ENCODE measurements at regions not wholly inside any gene's neighbourhood (a gene's known extent, or its start where the extent isn't known, plus 50 kb on each side); places are given as distances from the start of the nearest gene placed in this dataset.

DNA sequence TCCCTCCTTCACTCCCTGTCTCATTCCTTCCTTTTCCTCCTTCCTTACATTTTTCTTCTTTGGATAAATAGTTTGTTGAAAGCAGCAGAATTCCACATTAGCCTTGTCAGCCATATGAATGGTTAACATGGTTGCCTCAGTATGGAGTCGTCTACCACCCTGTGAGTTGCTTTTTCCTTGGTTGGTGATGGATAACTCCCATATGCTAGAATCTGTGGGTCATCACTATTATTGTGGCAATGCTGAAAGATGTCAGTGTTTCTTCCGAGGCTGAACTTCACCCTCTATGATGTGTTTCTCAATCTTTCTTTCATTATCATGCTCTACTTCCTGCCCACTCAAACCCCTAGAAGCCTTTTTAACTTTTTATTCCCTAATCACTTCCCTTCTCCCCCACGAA lies 481.8 kb upstream of the KCNMB2 start:
- H3K9ac ChIP-seq (ENCODE audit: low read length): no peak overlapping the region
- no peaks in the 10 kb centered on the region for H3K9me3 ChIP-seq (replicated peaks; ENCODE audit: insufficient read depth, low read length)
- TF ChIP-seq EZH2phosphoT487 (IDR thresholded peaks at IDR 0.05; ENCODE audit: low read length) (no peak), EZH2 (optimal IDR thresholded peaks at IDR 0.05; ENCODE audit: low read depth, low read length) (no peak)
- TF ChIP-seq, protein P1, sequence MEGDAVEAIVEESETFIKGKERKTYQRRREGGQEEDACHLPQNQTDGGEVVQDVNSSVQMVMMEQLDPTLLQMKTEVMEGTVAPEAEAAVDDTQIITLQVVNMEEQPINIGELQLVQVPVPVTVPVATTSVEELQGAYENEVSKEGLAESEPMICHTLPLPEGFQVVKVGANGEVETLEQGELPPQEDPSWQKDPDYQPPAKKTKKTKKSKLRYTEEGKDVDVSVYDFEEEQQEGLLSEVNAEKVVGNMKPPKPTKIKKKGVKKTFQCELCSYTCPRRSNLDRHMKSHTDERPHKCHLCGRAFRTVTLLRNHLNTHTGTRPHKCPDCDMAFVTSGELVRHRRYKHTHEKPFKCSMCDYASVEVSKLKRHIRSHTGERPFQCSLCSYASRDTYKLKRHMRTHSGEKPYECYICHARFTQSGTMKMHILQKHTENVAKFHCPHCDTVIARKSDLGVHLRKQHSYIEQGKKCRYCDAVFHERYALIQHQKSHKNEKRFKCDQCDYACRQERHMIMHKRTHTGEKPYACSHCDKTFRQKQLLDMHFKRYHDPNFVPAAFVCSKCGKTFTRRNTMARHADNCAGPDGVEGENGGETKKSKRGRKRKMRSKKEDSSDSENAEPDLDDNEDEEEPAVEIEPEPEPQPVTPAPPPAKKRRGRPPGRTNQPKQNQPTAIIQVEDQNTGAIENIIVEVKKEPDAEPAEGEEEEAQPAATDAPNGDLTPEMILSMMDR (IDR thresholded peaks at IDR 0.05; ENCODE audit: low read length): no peak
- H3K27me3 ChIP-seq (replicated peaks; ENCODE audit: insufficient read depth, low read length): no peaks in the 10 kb centered on the region
- no peak overlapping the region for H3K4me3 ChIP-seq (ENCODE audit: low read length)
- no peaks in the 10 kb centered on the region for H3K9me2 ChIP-seq (replicated peaks; ENCODE audit: insufficient read depth, low read length)
- no peaks in the 10 kb centered on the region for H3K36me3 ChIP-seq (replicated peaks; ENCODE audit: insufficient read depth, low read length)
- H2AFZ ChIP-seq (ENCODE audit: low read length): no peak overlapping the region
- H3K4me1 ChIP-seq (ENCODE audit: low read length): no peaks in the 10 kb centered on the region
- H4K20me1 ChIP-seq (ENCODE audit: insufficient read depth, low read length): no peaks in the 10 kb centered on the region
- H3K27ac ChIP-seq (ENCODE audit: low read length): no peak overlapping the region
- no peaks in the 10 kb centered on the region for H3F3A ChIP-seq (ENCODE audit: insufficient read depth, low read length)
- no peak for DNase-seq
- H3K79me2 ChIP-seq (ENCODE audit: low read length): no peaks in the 10 kb centered on the region
- H3K4me2 ChIP-seq (ENCODE audit: low read depth, low read length): no peak overlapping the region

DNA sequence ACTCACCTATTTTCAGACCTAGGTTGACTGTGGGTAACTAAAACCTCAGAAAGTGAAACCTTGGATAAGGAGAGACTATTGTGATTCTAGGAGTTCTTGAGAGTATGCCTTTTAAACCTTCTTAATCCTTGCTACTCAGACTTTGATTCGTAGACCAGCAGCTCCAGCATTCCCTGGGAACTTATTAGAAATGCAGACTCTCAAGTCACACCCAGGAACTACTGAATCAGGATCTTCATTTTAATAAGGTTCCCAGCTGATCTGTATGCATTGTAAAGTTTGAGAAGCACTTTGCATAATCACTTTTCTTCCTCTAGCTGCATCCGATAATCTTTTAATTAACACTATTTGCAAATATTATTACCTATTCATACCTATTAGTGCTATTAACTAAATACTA lies 480.3 kb upstream of the KCNMB2 start:
- Histone ChIP-seq H3K9ac (ENCODE audit: low read length) (no peak overlapping the region), H3K4me3 (ENCODE audit: low read length) (no peak overlapping the region), H3F3A (ENCODE audit: insufficient read depth, low read length) (no peaks in the 10 kb centered on the region), H3K27me3 (replicated peaks; ENCODE audit: insufficient read depth, low read length) (no peaks in the 10 kb centered on the region), H3K9me3 (replicated peaks; ENCODE audit: insufficient read depth, low read length) (no peaks in the 10 kb centered on the region), H3K36me3 (replicated peaks; ENCODE audit: insufficient read depth, low read length) (no peaks in the 10 kb centered on the region), H3K4me1 (ENCODE audit: low read length) (peaks cover 4% of the 10 kb centered on the region; the same call in 1 of the 2 replicates), H3K4me2 (ENCODE audit: low read depth, low read length) (no peak overlapping the region), H2AFZ (ENCODE audit: low read length) (no peak overlapping the region), H3K9me2 (replicated peaks; ENCODE audit: insufficient read depth, low read length) (no peaks in the 10 kb centered on the region), H4K20me1 (ENCODE audit: insufficient read depth, low read length) (no peaks in the 10 kb centered on the region), H3K27ac (ENCODE audit: low read length) (no peak overlapping the region), H3K79me2 (ENCODE audit: low read length) (no peaks in the 10 kb centered on the region)
- TF ChIP-seq, protein P1 (IDR thresholded peaks at IDR 0.05; ENCODE audit: low read length): no peak
- TF ChIP-seq EZH2 (optimal IDR thresholded peaks at IDR 0.05; ENCODE audit: low read depth, low read length): no peak
- TF ChIP-seq EZH2phosphoT487 (IDR thresholded peaks at IDR 0.05; ENCODE audit: low read length): no peak
- DNase-seq: no peak

DNA sequence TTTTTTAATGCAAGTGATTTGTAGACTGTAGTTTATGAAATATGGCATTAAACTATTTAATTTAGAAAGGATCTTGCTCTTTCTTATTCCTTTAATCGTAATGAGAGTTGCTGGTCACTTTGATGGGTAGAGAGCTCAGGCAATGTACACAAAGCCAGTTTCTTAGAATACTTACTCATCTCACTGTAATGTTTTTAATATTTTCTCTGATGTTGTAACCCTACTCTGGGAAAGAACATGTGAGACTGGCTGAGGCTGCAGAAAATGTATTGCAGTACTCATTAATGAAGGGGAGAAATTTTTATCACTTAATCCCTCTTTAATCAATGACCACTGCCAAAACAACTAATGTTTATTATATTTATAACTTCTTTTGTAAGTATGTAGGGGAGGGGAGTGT lies 479.4 kb upstream of the KCNMB2 start:
- H3K4me3 ChIP-seq (ENCODE audit: low read length): no peak overlapping the region
- H3K79me2 ChIP-seq (ENCODE audit: low read length): no peaks in the 10 kb centered on the region
- H3K9me3 ChIP-seq (replicated peaks; ENCODE audit: insufficient read depth, low read length): no peaks in the 10 kb centered on the region
- no peak overlapping the region for H3K4me2 ChIP-seq (ENCODE audit: low read depth, low read length)
- H3K27ac ChIP-seq (ENCODE audit: low read length): no peak overlapping the region
- TF ChIP-seq EZH2 (optimal IDR thresholded peaks at IDR 0.05; ENCODE audit: low read depth, low read length) (no peak), EZH2phosphoT487 (IDR thresholded peaks at IDR 0.05; ENCODE audit: low read length) (no peak)
- TF ChIP-seq, protein P1 (IDR thresholded peaks at IDR 0.05; ENCODE audit: low read length): no peak
- no peak overlapping the region for H3K9ac ChIP-seq (ENCODE audit: low read length)
- no peaks in the 10 kb centered on the region for H3K9me2 ChIP-seq (replicated peaks; ENCODE audit: insufficient read depth, low read length)
- no peaks in the 10 kb centered on the region for H3K27me3 ChIP-seq (replicated peaks; ENCODE audit: insufficient read depth, low read length)
- no peak overlapping the region for H2AFZ ChIP-seq (ENCODE audit: low read length)
- H3F3A ChIP-seq (ENCODE audit: insufficient read depth, low read length): no peaks in the 10 kb centered on the region
- no peaks in the 10 kb centered on the region for H4K20me1 ChIP-seq (ENCODE audit: insufficient read depth, low read length)
- H3K4me1 ChIP-seq (ENCODE audit: low read length): peaks cover 4% of the 10 kb centered on the region; the same call in 1 of the 2 replicates
- DNase-seq: no peak
- H3K36me3 ChIP-seq (replicated peaks; ENCODE audit: insufficient read depth, low read length): no peaks in the 10 kb centered on the region

Measured in MM.1S (cell line).